OCI-M2 (cell line): ENCODE measurements at regions not wholly inside any gene's neighbourhood (a gene's known extent, or its start where the extent isn't known, plus 50 kb on each side); places are given as distances from the start of the nearest gene placed in this dataset.
"Not testable (repeated sequence)": the region's sequence is repeated elsewhere in the genome, so short reads cannot be mapped to it uniquely, and the experiment has no call there.

Experiments
- DNase-seq: peaks from one replicate; lab custom pipeline; 2025; ENCODE audit not compliant: unreplicated experiment; lab: John Stamatoyannopoulos, UW

- no peak for DNase-seq
These were observed 1075.3 kb upstream of the ALCAM start for GRCh38 chr3:104291437-104291851.

- DNase-seq: no peak
These were observed 1074.8 kb upstream of the ALCAM start for GRCh38 chr3:104291878-104292277.

GRCh38 chr3:104297617-104298016 is 1069.1 kb upstream of the ALCAM start:
- no peak for DNase-seq

- DNase-seq: no peak
These were observed 1068.0 kb upstream of the ALCAM start for GRCh38 chr3:104298662-104299061.

- DNase-seq: no peak
These were observed 1050.6 kb upstream of the ALCAM start for GRCh38 chr3:104316118-104316517.

- DNase-seq: no peak
These were observed 1043.5 kb upstream of the ALCAM start for GRCh38 chr3:104323226-104323625.

GRCh38 chr3:104347291-104347690 is 1019.4 kb upstream of the ALCAM start:
- no peak for DNase-seq

- no peak for DNase-seq
These were observed 1016.9 kb upstream of the ALCAM start for GRCh38 chr3:104349836-104350235.

- no peak for DNase-seq
These were observed 1012.8 kb upstream of the ALCAM start for GRCh38 chr3:104353951-104354350.

GRCh38 chr3:104359546-104359945 is 1007.2 kb upstream of the ALCAM start:
- DNase-seq: no peak

- DNase-seq: no peak
These were observed 1006.7 kb upstream of the ALCAM start for GRCh38 chr3:104360038-104360437.

- DNase-seq: not testable (repeated sequence)
These were observed 1005.0 kb upstream of the ALCAM start for GRCh38 chr3:104361748-104362147.

- no peak for DNase-seq
These were observed 1004.4 kb upstream of the ALCAM start for GRCh38 chr3:104362319-104362718.

GRCh38 chr3:104367000-104367399 is 999.7 kb upstream of the ALCAM start:
- no peak for DNase-seq

- no peak for DNase-seq
These were observed 997.9 kb upstream of the ALCAM start for GRCh38 chr3:104368760-104369159.

GRCh38 chr3:104385421-104385820 is 981.3 kb upstream of the ALCAM start:
- no peak for DNase-seq

- DNase-seq: no peak
These were observed 978.1 kb upstream of the ALCAM start for GRCh38 chr3:104388619-104389018.

- DNase-seq: no peak
These were observed 974.4 kb upstream of the ALCAM start for GRCh38 chr3:104392327-104392726.

GRCh38 chr3:104396974-104397669 is 969.6 kb upstream of the ALCAM start:
- DNase-seq: no peak

GRCh38 chr3:104397713-104398112 is 969.0 kb upstream of the ALCAM start:
- DNase-seq: no peak

- no peak for DNase-seq
These were observed 963.8 kb upstream of the ALCAM start for GRCh38 chr3:104402902-104403301.

GRCh38 chr3:104411757-104412156 is 955.0 kb upstream of the ALCAM start:
- DNase-seq: no peak
